Neural cell (in vitro differentiated cells): ENCODE measurements at regions not wholly inside any gene's neighbourhood (a gene's known extent, or its start where the extent isn't known, plus 50 kb on each side); places are given as distances from the start of the nearest gene placed in this dataset.

Experiments
- H2AFZ ChIP-seq: fragments of 200-600, 300-800 bp; sonication (generic), shearing (Covaris generic); 2 replicates; pipeline ENCODE4 v1.6.0; 2014; ENCODE audit warnings: low read depth, mild to moderate bottlenecking, antibody characterized with exemption, low read length, moderate library complexity
- H3F3A ChIP-seq: fragments of 200-600 bp; shearing (Covaris generic); 2 replicates; pipeline ENCODE4 v1.6.1; 2016; ENCODE audit warnings: mild to moderate bottlenecking, moderate library complexity, mixed read lengths, antibody characterized with exemption, low read length; ENCODE audit not compliant: insufficient read depth, poor library complexity, severe bottlenecking
- H3K27ac ChIP-seq: fragments of 200-600, 300-800 bp; sonication (generic), shearing (Covaris generic); 2 replicates; pipeline ENCODE4 v1.5.1; 2014; ENCODE audit warnings: mild to moderate bottlenecking, low read length, moderate library complexity
- H3K27me3 ChIP-seq: fragments of 300-800, 200-600 bp; sonication (generic), shearing (Covaris generic); 2 replicates; pipeline ENCODE4 v1.6.0; 2014; ENCODE audit warnings: mild to moderate bottlenecking, low read depth, low read length, moderate library complexity; ENCODE audit not compliant: insufficient read depth
- H3K36me3 ChIP-seq: fragments of 300-800, 200-600 bp; sonication (generic), shearing (Covaris generic); 2 replicates; pipeline ENCODE4 v1.5.1; 2014; ENCODE audit warnings: mild to moderate bottlenecking, antibody characterized with exemption, low read length, moderate library complexity; ENCODE audit not compliant: insufficient read depth
- H3K4me2 ChIP-seq: fragments of 300-800, 200-600 bp; sonication (generic), shearing (Covaris generic); 2 replicates; pipeline ENCODE4 v1.6.0; 2014; ENCODE audit warnings: mild to moderate bottlenecking, low read length
- H3K4me3 ChIP-seq: fragments of 300-800, 200-600 bp; sonication (generic), shearing (Covaris generic); 2 replicates; pipeline ENCODE4 v1.5.1; 2014; ENCODE audit warnings: mild to moderate bottlenecking, low read length, moderate library complexity
- H3K79me2 ChIP-seq: fragments of 200-600 bp; shearing (Covaris generic); replicated peaks from 2 replicates; pipeline ENCODE4 v1.6.0; 2014; ENCODE audit warnings: mild to moderate bottlenecking, low read length, moderate library complexity; ENCODE audit not compliant: insufficient read depth
- H3K9ac ChIP-seq: fragments of 300-800, 200-600 bp; sonication (generic), shearing (Covaris generic); 2 replicates; pipeline ENCODE4 v1.6.1; 2016; ENCODE audit warnings: mild to moderate bottlenecking, low read length, mixed read lengths
- H3K9me2 ChIP-seq: fragments of 200-600 bp; shearing (Covaris generic); 2 replicates; pipeline ENCODE4 v1.6.1; 2016; ENCODE audit warnings: mild to moderate bottlenecking, low read length, mixed read lengths; ENCODE audit not compliant: insufficient read depth
- H3K9me3 ChIP-seq: fragments of 200-600, 300-800 bp; sonication (generic), shearing (Covaris generic); 2 replicates; pipeline ENCODE4 v1.6.1; 2016; ENCODE audit warnings: mild to moderate bottlenecking, mixed run types, low read length, moderate library complexity, mixed read lengths
- H4K20me1 ChIP-seq: fragments of 200-600 bp; shearing (Covaris generic); 2 replicates; pipeline ENCODE4 v1.6.1; 2016; ENCODE audit warnings: mild to moderate bottlenecking, mixed run types; ENCODE audit not compliant: insufficient read depth
- EP300 ChIP-seq: fragments of 450-650 bp; conservative IDR thresholded peaks from 2 replicates; pipeline ENCODE4 v1.6.1; 2014; ENCODE audit warnings: antibody characterized with exemption, mild to moderate bottlenecking, moderate library complexity; ENCODE audit not compliant: poor library complexity, severe bottlenecking
- EZH2 ChIP-seq: fragments of 200-600, 300-800 bp; shearing (Covaris generic), sonication (generic); IDR thresholded peaks from 2 replicates; pipeline ENCODE4 v1.6.1; 2014; ENCODE audit warnings: antibody characterized with exemption, low read length, borderline replicate concordance, mild to moderate bottlenecking; ENCODE audit not compliant: insufficient read depth, poor library complexity, severe bottlenecking
- MXI1 ChIP-seq: fragments of 450-650 bp; conservative IDR thresholded peaks from 2 replicates; pipeline ENCODE4 v1.6.1; 2014; ENCODE audit warnings: antibody characterized with exemption, mild to moderate bottlenecking; ENCODE audit not compliant: poor library complexity, severe bottlenecking
- RAD21 ChIP-seq: fragments of 450-650 bp; conservative IDR thresholded peaks from 2 replicates; pipeline ENCODE4 v1.6.1; 2014; ENCODE audit warnings: antibody characterized with exemption, mild to moderate bottlenecking, moderate library complexity
- SMC3 ChIP-seq: fragments of 450-650 bp; conservative IDR thresholded peaks from 2 replicates; pipeline ENCODE4 v1.6.1; 2014; ENCODE audit warnings: antibody characterized with exemption, mild to moderate bottlenecking, moderate library complexity; ENCODE audit not compliant: poor library complexity
- TAF1 ChIP-seq: IDR thresholded peaks from 2 replicates; pipeline ENCODE4 v1.6.1; 2012; ENCODE audit warnings: low read depth
- TF ChIP-seq, protein P1 (sequence below): fragments of 450-650 bp; IDR thresholded peaks from 2 replicates; pipeline ENCODE4 v1.5.1; 2014; ENCODE audit warnings: antibody characterized with exemption, mild to moderate bottlenecking, moderate library complexity; ENCODE audit not compliant: poor library complexity, severe bottlenecking
- TF ChIP-seq, protein P2 (sequence below): IDR thresholded peaks from 2 replicates; pipeline ENCODE4 v1.6.1; 2012; ENCODE audit warnings: borderline replicate concordance

DNA sequence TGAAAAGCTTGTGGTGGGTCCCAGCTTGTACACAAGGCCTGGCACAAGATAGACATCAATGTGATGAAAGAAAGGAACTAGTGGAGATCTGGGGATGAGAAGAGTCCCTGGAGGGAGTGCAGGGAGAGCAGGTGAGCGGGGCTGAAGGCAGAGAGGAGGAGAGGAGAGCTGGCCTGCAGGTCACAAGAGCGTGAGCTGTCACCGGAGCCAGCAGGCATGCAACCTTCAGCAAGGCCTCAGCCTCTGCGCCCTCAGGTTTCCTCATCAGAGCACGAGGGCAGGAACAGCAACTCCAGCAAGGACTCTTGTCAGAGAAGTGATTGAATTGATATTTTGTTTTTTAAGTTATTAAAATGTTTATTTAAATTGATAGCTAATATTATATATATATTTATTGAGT, 188.6 kb downstream of the CXCL12 start:
- TF ChIP-seq, protein P1, sequence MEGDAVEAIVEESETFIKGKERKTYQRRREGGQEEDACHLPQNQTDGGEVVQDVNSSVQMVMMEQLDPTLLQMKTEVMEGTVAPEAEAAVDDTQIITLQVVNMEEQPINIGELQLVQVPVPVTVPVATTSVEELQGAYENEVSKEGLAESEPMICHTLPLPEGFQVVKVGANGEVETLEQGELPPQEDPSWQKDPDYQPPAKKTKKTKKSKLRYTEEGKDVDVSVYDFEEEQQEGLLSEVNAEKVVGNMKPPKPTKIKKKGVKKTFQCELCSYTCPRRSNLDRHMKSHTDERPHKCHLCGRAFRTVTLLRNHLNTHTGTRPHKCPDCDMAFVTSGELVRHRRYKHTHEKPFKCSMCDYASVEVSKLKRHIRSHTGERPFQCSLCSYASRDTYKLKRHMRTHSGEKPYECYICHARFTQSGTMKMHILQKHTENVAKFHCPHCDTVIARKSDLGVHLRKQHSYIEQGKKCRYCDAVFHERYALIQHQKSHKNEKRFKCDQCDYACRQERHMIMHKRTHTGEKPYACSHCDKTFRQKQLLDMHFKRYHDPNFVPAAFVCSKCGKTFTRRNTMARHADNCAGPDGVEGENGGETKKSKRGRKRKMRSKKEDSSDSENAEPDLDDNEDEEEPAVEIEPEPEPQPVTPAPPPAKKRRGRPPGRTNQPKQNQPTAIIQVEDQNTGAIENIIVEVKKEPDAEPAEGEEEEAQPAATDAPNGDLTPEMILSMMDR = no peak
- TF ChIP-seq TAF1 (no peak), EZH2 (no peak), EP300 (no peak), SMC3 (no peak), RAD21 (no peak), MXI1 (no peak)
- TF ChIP-seq, protein P2, sequence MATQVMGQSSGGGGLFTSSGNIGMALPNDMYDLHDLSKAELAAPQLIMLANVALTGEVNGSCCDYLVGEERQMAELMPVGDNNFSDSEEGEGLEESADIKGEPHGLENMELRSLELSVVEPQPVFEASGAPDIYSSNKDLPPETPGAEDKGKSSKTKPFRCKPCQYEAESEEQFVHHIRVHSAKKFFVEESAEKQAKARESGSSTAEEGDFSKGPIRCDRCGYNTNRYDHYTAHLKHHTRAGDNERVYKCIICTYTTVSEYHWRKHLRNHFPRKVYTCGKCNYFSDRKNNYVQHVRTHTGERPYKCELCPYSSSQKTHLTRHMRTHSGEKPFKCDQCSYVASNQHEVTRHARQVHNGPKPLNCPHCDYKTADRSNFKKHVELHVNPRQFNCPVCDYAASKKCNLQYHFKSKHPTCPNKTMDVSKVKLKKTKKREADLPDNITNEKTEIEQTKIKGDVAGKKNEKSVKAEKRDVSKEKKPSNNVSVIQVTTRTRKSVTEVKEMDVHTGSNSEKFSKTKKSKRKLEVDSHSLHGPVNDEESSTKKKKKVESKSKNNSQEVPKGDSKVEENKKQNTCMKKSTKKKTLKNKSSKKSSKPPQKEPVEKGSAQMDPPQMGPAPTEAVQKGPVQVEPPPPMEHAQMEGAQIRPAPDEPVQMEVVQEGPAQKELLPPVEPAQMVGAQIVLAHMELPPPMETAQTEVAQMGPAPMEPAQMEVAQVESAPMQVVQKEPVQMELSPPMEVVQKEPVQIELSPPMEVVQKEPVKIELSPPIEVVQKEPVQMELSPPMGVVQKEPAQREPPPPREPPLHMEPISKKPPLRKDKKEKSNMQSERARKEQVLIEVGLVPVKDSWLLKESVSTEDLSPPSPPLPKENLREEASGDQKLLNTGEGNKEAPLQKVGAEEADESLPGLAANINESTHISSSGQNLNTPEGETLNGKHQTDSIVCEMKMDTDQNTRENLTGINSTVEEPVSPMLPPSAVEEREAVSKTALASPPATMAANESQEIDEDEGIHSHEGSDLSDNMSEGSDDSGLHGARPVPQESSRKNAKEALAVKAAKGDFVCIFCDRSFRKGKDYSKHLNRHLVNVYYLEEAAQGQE = no peak

DNA sequence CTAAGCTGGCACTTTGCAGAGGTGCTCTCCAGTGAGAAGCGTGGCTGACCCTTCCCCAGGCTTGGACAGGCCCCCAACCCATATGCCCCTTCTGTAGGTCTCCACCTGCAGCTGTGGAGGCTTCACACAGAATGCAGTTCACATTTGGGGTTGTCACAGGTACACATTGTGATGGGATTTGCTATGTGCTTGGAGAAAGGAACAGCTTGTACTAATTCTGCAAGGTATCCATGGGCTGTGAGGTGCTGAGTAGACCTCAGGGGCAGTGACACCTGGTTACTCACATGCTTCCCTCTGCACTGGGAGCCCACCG, 188.9 kb downstream of the CXCL12 start:
- TF ChIP-seq MXI1 (no peak), EZH2 (no peak), EP300 (no peak), RAD21 (no peak)
- TF ChIP-seq, protein P1 = no peak
- TF ChIP-seq, protein P2 = no peak

More for the DNA sequence above, 188.6 kb downstream of the CXCL12 start:
- H3K9ac ChIP-seq = no peak overlapping the region
- H2AFZ ChIP-seq = no peak overlapping the region
- H3K27ac ChIP-seq = no peak overlapping the region
- H3K9me2 ChIP-seq = no peaks in the 10 kb centered on the region
- H3K9me3 ChIP-seq = no peaks in the 10 kb centered on the region
- no peak overlapping the region for H3K4me2 ChIP-seq
- no peaks in the 10 kb centered on the region for H3K27me3 ChIP-seq
- no peaks in the 10 kb centered on the region for H3K79me2 ChIP-seq
- no peaks in the 10 kb centered on the region for H3K36me3 ChIP-seq
- no peak overlapping the region for H3K4me3 ChIP-seq
- H4K20me1 ChIP-seq = no peaks in the 10 kb centered on the region
- H3F3A ChIP-seq = no peaks in the 10 kb centered on the region

More for the DNA sequence above, 188.9 kb downstream of the CXCL12 start:
- H2AFZ ChIP-seq = no peak overlapping the region
- no peaks in the 10 kb centered on the region for H3F3A ChIP-seq
- H3K9me3 ChIP-seq = no peaks in the 10 kb centered on the region
- no peak overlapping the region for H3K9ac ChIP-seq
- no peaks in the 10 kb centered on the region for H3K79me2 ChIP-seq
- no peaks in the 10 kb centered on the region for H4K20me1 ChIP-seq
- no peaks in the 10 kb centered on the region for H3K9me2 ChIP-seq
- H3K4me2 ChIP-seq = no peak overlapping the region
- H3K36me3 ChIP-seq = no peaks in the 10 kb centered on the region
- no peak overlapping the region for H3K27ac ChIP-seq
- no peaks in the 10 kb centered on the region for H3K27me3 ChIP-seq
- no peak overlapping the region for H3K4me3 ChIP-seq
